IMR-90 (cell line): ENCODE measurements at regions not wholly inside any gene's neighbourhood (a gene's known extent, or its start where the extent isn't known, plus 50 kb on each side); places are given as distances from the start of the nearest gene placed in this dataset.

Experiments
- ATAC-seq: fragments of 200-7000 bp; cut with Tn5 transposase; 2 replicates; pipeline ENCODE4 v1.9.1; 2020; ENCODE audit warnings: low read depth, mild to moderate bottlenecking, moderate library complexity
- BruUV-seq: library from RNA; stranded (reverse); fragments of 400-500 nt; replicated peaks from 2 replicates; lab custom pipeline; 2021; lab: Mats Ljungman, UMichigan
- CTCF ChIA-PET: fragments of 300-600 bp; formaldehyde crosslinking; extraction: SDS; loops from one replicate; lab custom pipeline; 2021; ENCODE audit warnings: antibody characterized with exemption; lab: Yijun Ruan, JAX
- POLR2A ChIA-PET: fragments of 300-600 bp; sonication (Branson Sonifier 250); formaldehyde crosslinking; loops from one replicate; lab custom pipeline; 2022; ENCODE audit warnings: antibody characterized with exemption; ENCODE audit not compliant: unreplicated experiment; lab: Charles Lee
- DNase-seq: peaks from one replicate; pipeline ENCODE4 v3.0.0; 2013
- H2AFZ ChIP-seq: replicated peaks from 2 replicates; pipeline ENCODE3; 2013; ENCODE audit warnings: low read length, mild to moderate bottlenecking; ENCODE audit not compliant: poor library complexity
- H2AK5ac ChIP-seq: 2 replicates; pipeline ENCODE4 v1.6.1; 2013; ENCODE audit warnings: low read depth, low read length, inconsistent platforms
- H2AK9ac ChIP-seq: replicated peaks from 2 replicates; pipeline ENCODE3; 2013; ENCODE audit warnings: mild to moderate bottlenecking, low read depth, low read length, moderate library complexity; ENCODE audit not compliant: poor library complexity
- H2BK120ac ChIP-seq: 2 replicates; pipeline ENCODE4 v1.6.1; 2013; ENCODE audit warnings: low read depth, low read length, inconsistent platforms
- H2BK15ac ChIP-seq: 3 replicates; pipeline ENCODE4 v1.6.1; 2013; ENCODE audit warnings: low read depth, low read length, inconsistent platforms
- H2BK20ac ChIP-seq: 2 replicates; pipeline ENCODE4 v1.6.1; 2013; ENCODE audit warnings: low read depth, mild to moderate bottlenecking, inconsistent platforms, low read length, moderate library complexity
- H2BK5ac ChIP-seq: 2 replicates; pipeline ENCODE4 v1.6.1; 2013; ENCODE audit warnings: mild to moderate bottlenecking, low read depth, low read length, inconsistent platforms; ENCODE audit not compliant: poor library complexity, severe bottlenecking
- H3K14ac ChIP-seq: replicated peaks from 2 replicates; pipeline ENCODE4 v1.6.1; 2013; ENCODE audit warnings: low read depth, low read length, inconsistent platforms
- H3K18ac ChIP-seq: 2 replicates; pipeline ENCODE4 v1.6.1; 2013; ENCODE audit warnings: low read depth, low read length, control low read depth
- H3K23ac ChIP-seq: 2 replicates; pipeline ENCODE4 v1.6.1; 2013; ENCODE audit warnings: low read depth, low read length, inconsistent platforms
- H3K27ac ChIP-seq: 2 replicates; pipeline ENCODE4 v1.5.1; 2013; ENCODE audit warnings: mild to moderate bottlenecking, control low read depth, low read length; ENCODE audit not compliant: insufficient read depth
- H3K27me3 ChIP-seq: 2 replicates; pipeline ENCODE4 v1.6.1; 2013; ENCODE audit warnings: low read length; ENCODE audit not compliant: control insufficient read depth, insufficient read depth
- H3K36me3 ChIP-seq: 2 replicates; pipeline ENCODE4 v1.6.1; 2013; ENCODE audit warnings: low read length, mixed read lengths; ENCODE audit not compliant: control insufficient read depth, insufficient read depth
- H3K4ac ChIP-seq: 2 replicates; pipeline ENCODE4 v1.6.1; 2013; ENCODE audit warnings: low read depth, low read length, inconsistent platforms
- H3K4me1 ChIP-seq: 2 replicates; pipeline ENCODE4 v1.6.1; 2013; ENCODE audit warnings: low read length, mixed read lengths; ENCODE audit not compliant: control insufficient read depth, insufficient read depth
- H3K4me2 ChIP-seq: 2 replicates; pipeline ENCODE4 v1.6.1; 2013; ENCODE audit warnings: low read depth, mild to moderate bottlenecking, control low read depth, low read length, moderate library complexity
- H3K4me3 ChIP-seq: 2 replicates; pipeline ENCODE4 v1.5.1; 2013; ENCODE audit warnings: low read depth, mild to moderate bottlenecking, control low read depth, low read length, moderate library complexity; ENCODE audit not compliant: insufficient read depth
- H3K56ac ChIP-seq: 2 replicates; pipeline ENCODE4 v1.6.1; 2013; ENCODE audit warnings: low read length, inconsistent platforms; ENCODE audit not compliant: insufficient read depth; ENCODE audit errors: extremely low read depth
- H3K79me1 ChIP-seq, 2 experiments: 2 replicates each; pipeline ENCODE4 v1.6.1; 2013; ENCODE audit warnings: low read length in 2 of 2, inconsistent platforms in 1 of 2, low read depth in 1 of 2
- H3K9ac ChIP-seq: 2 replicates; pipeline ENCODE4 v1.6.1; 2013; ENCODE audit warnings: low read depth, low read length, control low read depth
- H3K9me1 ChIP-seq: 2 replicates; pipeline ENCODE4 v1.6.1; 2013; ENCODE audit warnings: low read length, inconsistent platforms; ENCODE audit not compliant: insufficient read depth
- H3K9me3 ChIP-seq: 2 replicates; pipeline ENCODE4 v1.6.1; 2013; ENCODE audit warnings: low read length; ENCODE audit not compliant: control insufficient read depth, insufficient read depth
- H4K20me1 ChIP-seq: 2 replicates; pipeline ENCODE4 v1.6.1; 2013; ENCODE audit warnings: low read length, inconsistent platforms; ENCODE audit not compliant: insufficient read depth
- H4K5ac ChIP-seq: 2 replicates; pipeline ENCODE4 v1.6.1; 2013; ENCODE audit warnings: mild to moderate bottlenecking, low read depth, low read length, control low read depth
- H4K8ac ChIP-seq, 2 experiments: 2 replicates each; pipeline ENCODE4 v1.6.1; 2013; ENCODE audit warnings: low read depth in 2 of 2, low read length in 2 of 2, control low read depth in 1 of 2, inconsistent platforms in 1 of 2
- H4K91ac ChIP-seq: 2 replicates; pipeline ENCODE4 v1.6.1; 2013; ENCODE audit warnings: low read depth, low read length, inconsistent platforms; ENCODE audit not compliant: insufficient read depth
- BHLHE40 ChIP-seq: fragments of 150-350 bp; IDR thresholded peaks from 2 replicates; pipeline ENCODE4 v1.6.1; 2016; ENCODE audit warnings: mild to moderate bottlenecking, low read depth, low read length
- CEBPB ChIP-seq: IDR thresholded peaks from 2 replicates; pipeline ENCODE4 v1.6.1; 2012; ENCODE audit warnings: low read depth, low read length, improper control_type of control experiment
- CHD1 ChIP-seq: IDR thresholded peaks from 2 replicates; pipeline ENCODE4 v1.6.1; 2012; ENCODE audit warnings: low read depth, low read length, improper control_type of control experiment
- FOS ChIP-seq: fragments of 150-350 bp; IDR thresholded peaks from 2 replicates; pipeline ENCODE4 v1.6.1; 2016; ENCODE audit warnings: low read depth, low read length
- MAFK ChIP-seq: IDR thresholded peaks from 2 replicates; pipeline ENCODE4 v1.6.1; 2012; ENCODE audit warnings: low read depth, low read length, improper control_type of control experiment
- MAZ ChIP-seq: IDR thresholded peaks from 2 replicates; pipeline ENCODE4 v1.6.1; 2012; ENCODE audit warnings: low read depth, mild to moderate bottlenecking, low read length, improper control_type of control experiment, moderate library complexity, borderline replicate concordance
- MXI1 ChIP-seq: IDR thresholded peaks from 2 replicates; pipeline ENCODE4 v1.6.1; 2012; ENCODE audit warnings: low read depth, mild to moderate bottlenecking, low read length, moderate library complexity, borderline replicate concordance
- NFE2L2 ChIP-seq: fragments of 150-350 bp; IDR thresholded peaks from 2 replicates; pipeline ENCODE4 v1.6.1; 2016; ENCODE audit warnings: low read depth, mild to moderate bottlenecking, low read length
- POLR2A ChIP-seq: IDR thresholded peaks from 2 replicates; pipeline ENCODE4 v1.6.1; 2012; ENCODE audit warnings: mild to moderate bottlenecking, low read depth, low read length
- RAD21 ChIP-seq: IDR thresholded peaks from 2 replicates; pipeline ENCODE4 v1.6.1; 2012; ENCODE audit warnings: low read length, improper control_type of control experiment
- RCOR1 ChIP-seq: IDR thresholded peaks from 2 replicates; pipeline ENCODE4 v1.6.1; 2012; ENCODE audit warnings: mild to moderate bottlenecking, low read length, improper control_type of control experiment; ENCODE audit not compliant: insufficient replicate concordance
- RFX5 ChIP-seq: IDR thresholded peaks from 2 replicates; pipeline ENCODE4 v1.8.0; 2012; ENCODE audit warnings: low read depth, mild to moderate bottlenecking, low read length, moderate library complexity
- SMC3 ChIP-seq: fragments of 150-350 bp; IDR thresholded peaks from 2 replicates; pipeline ENCODE4 v1.6.1; 2016; ENCODE audit warnings: low read depth, mild to moderate bottlenecking, antibody characterized with exemption, low read length, moderate library complexity
- USF2 ChIP-seq: fragments of 150-350 bp; IDR thresholded peaks from 2 replicates; pipeline ENCODE4 v1.6.1; 2017; ENCODE audit warnings: mild to moderate bottlenecking, antibody characterized with exemption, low read length, low read depth
- WGBS, 2 experiments: methylation state at CpG; one replicate each; pipeline versions ENCODE4 v1.1.5 to v1.1.7; 2013; ENCODE audit warnings: missing lambda C conversion rate in 2 of 2; ENCODE audit not compliant: insufficient read length in 1 of 2; ENCODE audit errors: extremely low coverage in 2 of 2; 5-methylcytosine and 5-hydroxymethylcytosine counted together
- dilution Hi-C: fragments of 300-500 bp; cut with HindIII; formaldehyde crosslinking; loops from one replicate; pipeline ENCODE4 v1.14.3; 2018; ENCODE audit warnings: low sequenced_read_pairs; ENCODE audit not compliant: unreplicated experiment
- in situ Hi-C: fragments of 300-500 bp; cut with MboI; formaldehyde crosslinking; loops from 3 replicates; pipeline ENCODE4 v1.14.3; 2019; ENCODE audit warnings: low sequenced_read_pairs, inconsistent platforms, mixed read lengths
- intact Hi-C: fragments of 100-400 bp; cut with micrococcal nuclease; formaldehyde crosslinking; loops from 2 replicates; pipeline ENCODE4 v1.10.0; 2022
- TF ChIP-seq, protein P1 (sequence below): fragments of 150-350 bp; IDR thresholded peaks from 2 replicates; pipeline ENCODE4 v1.6.1; 2016; ENCODE audit warnings: low read depth, mild to moderate bottlenecking, low read length, moderate library complexity, borderline replicate concordance
- TF ChIP-seq, protein P2 (sequence below): conservative IDR thresholded peaks from 2 replicates; pipeline ENCODE4 v1.5.1; 2012; ENCODE audit warnings: mild to moderate bottlenecking, low read depth, low read length, improper control_type of control experiment

- Histone ChIP-seq H3K56ac (no peak overlapping the region), H2BK5ac (no peak overlapping the region), H3K27me3 (no peaks in the 10 kb centered on the region), H3K14ac (no peak overlapping the region), H2BK20ac (no peak overlapping the region), H2AFZ (no peak overlapping the region), H3K9ac (no peak overlapping the region), H3K23ac (no peak overlapping the region), H4K91ac (no peak overlapping the region), H3K4me3 (no peak overlapping the region), H3K4me2 (no peak overlapping the region), H4K20me1 (no peaks in the 10 kb centered on the region), H3K18ac (no peak overlapping the region), H3K79me1 (no peaks in the 10 kb centered on the region), H3K27ac (no peak overlapping the region), H3K4ac (no peak overlapping the region), H2BK120ac (no peak overlapping the region), H3K9me1 (no peaks in the 10 kb centered on the region), H4K8ac (no peak overlapping the region), H3K9me3 (peaks cover 3% of the 10 kb centered on the region; the same call in 1 of the 2 replicates), H2BK15ac (no peak overlapping the region), H3K36me3 (no peaks in the 10 kb centered on the region), H4K5ac (no peak overlapping the region), H3K4me1 (no peaks in the 10 kb centered on the region), H2AK9ac (no peak overlapping the region), H2AK5ac (no peak overlapping the region)
- WGBS, 2 experiments, result no CpG with 5 or more reads among the region's 5 CpGs
- in situ Hi-C loops (no loop called here), intact Hi-C loops (no loop called here), dilution Hi-C loops (no loop called here)
- ChIA-PET CTCF (no interaction called here), POLR2A (no interaction called here)
- no TSS peak for BruUV-seq
- TF ChIP-seq CHD1, result no peak
- TF ChIP-seq POLR2A, result no peak
- TF ChIP-seq MAFK, result no peak
- no peak for TF ChIP-seq MXI1
- TF ChIP-seq RAD21, result no peak
- TF ChIP-seq FOS, result no peak
- no peak for TF ChIP-seq RCOR1
- no peak for TF ChIP-seq RFX5
- TF ChIP-seq SMC3, result no peak
- no peak for TF ChIP-seq NFE2L2
- TF ChIP-seq CEBPB, result no peak
- TF ChIP-seq BHLHE40, result no peak
- TF ChIP-seq MAZ, result no peak
- TF ChIP-seq, protein P1, sequence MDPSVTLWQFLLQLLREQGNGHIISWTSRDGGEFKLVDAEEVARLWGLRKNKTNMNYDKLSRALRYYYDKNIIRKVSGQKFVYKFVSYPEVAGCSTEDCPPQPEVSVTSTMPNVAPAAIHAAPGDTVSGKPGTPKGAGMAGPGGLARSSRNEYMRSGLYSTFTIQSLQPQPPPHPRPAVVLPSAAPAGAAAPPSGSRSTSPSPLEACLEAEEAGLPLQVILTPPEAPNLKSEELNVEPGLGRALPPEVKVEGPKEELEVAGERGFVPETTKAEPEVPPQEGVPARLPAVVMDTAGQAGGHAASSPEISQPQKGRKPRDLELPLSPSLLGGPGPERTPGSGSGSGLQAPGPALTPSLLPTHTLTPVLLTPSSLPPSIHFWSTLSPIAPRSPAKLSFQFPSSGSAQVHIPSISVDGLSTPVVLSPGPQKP, result no peak
- no peak for TF ChIP-seq USF2
- TF ChIP-seq, protein P2, sequence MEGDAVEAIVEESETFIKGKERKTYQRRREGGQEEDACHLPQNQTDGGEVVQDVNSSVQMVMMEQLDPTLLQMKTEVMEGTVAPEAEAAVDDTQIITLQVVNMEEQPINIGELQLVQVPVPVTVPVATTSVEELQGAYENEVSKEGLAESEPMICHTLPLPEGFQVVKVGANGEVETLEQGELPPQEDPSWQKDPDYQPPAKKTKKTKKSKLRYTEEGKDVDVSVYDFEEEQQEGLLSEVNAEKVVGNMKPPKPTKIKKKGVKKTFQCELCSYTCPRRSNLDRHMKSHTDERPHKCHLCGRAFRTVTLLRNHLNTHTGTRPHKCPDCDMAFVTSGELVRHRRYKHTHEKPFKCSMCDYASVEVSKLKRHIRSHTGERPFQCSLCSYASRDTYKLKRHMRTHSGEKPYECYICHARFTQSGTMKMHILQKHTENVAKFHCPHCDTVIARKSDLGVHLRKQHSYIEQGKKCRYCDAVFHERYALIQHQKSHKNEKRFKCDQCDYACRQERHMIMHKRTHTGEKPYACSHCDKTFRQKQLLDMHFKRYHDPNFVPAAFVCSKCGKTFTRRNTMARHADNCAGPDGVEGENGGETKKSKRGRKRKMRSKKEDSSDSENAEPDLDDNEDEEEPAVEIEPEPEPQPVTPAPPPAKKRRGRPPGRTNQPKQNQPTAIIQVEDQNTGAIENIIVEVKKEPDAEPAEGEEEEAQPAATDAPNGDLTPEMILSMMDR, result no peak
- DNase-seq, result no peak
- ATAC-seq, result no peak
Observed at GRCh38 chr16:63442246-63442645, 1406.0 kb upstream of the CDH8 start.
